ENCODE measurements at regions not wholly inside any gene's neighbourhood (a gene's known extent, or its start where the extent isn't known, plus 50 kb on each side); places are given as distances from the start of the nearest gene placed in this dataset.

DNA sequence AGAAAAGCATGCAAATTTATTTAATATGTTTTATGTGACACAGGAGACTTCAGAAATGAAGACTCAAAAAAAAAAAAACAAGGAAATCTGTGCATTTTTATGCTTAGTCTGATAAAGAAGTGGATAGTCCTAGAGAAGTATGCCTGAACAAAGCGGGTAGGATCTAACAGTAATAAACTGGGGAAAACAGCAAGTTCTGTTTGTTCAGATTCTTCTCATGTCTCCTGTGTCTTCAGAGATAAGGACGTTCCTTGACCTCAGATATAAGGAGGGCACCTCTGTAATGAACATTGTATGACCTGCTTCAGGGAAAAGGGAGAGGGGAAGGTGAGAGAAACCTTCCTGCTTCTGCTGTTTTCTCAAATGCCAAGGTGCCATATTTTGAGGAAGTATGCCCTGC lies 67.7 kb upstream of the TNFSF18 start:
- Histone ChIP-seq H3K4me2 (ENCODE audit: low read length) (no peak overlapping the region), H3K27ac (ENCODE audit: low read depth, low read length) (no peak overlapping the region), H2BK15ac (replicated peaks; ENCODE audit: low read depth) (no peak overlapping the region), H2AK5ac (ENCODE audit: low read length) (no peak overlapping the region), H4K8ac (ENCODE audit: low read depth, low read length) (no peak overlapping the region), H4K5ac (ENCODE audit: low read length) (no peak overlapping the region), H2BK120ac (ENCODE audit: low read depth, low read length) (no peak overlapping the region), H3K23ac (ENCODE audit: low read length) (no peak overlapping the region), H3K4me1 (ENCODE audit: control insufficient read depth, low read depth, low read length) (peaks cover 4% of the 10 kb centered on the region), H3K4ac (ENCODE audit: low read depth, low read length) (no peak overlapping the region), H3K9ac (ENCODE audit: low read length) (no peak overlapping the region), H3K36me3 (ENCODE audit: control insufficient read depth, insufficient read depth, low read length) (no peaks in the 10 kb centered on the region), H3K56ac (ENCODE audit: low read length) (no peak overlapping the region), H3K4me3 (ENCODE audit: low read length) (no peak overlapping the region), H3K79me2 (ENCODE audit: control insufficient read depth, insufficient read depth, low read length) (no peaks in the 10 kb centered on the region), H2BK5ac (ENCODE audit: low read length) (no peak overlapping the region), H3K27me3 (ENCODE audit: insufficient read depth, low read length, poor library complexity) (no peaks in the 10 kb centered on the region), H3K18ac (ENCODE audit: low read length) (no peak overlapping the region), H3K79me1 (ENCODE audit: low read length) (no peaks in the 10 kb centered on the region)
- no peak for DNase-seq
- WGBS (ENCODE audit: extremely low coverage, insufficient coverage, low lambda C conversion rate), result no CpG with 5 or more reads among the region's 2 CpGs

DNA sequence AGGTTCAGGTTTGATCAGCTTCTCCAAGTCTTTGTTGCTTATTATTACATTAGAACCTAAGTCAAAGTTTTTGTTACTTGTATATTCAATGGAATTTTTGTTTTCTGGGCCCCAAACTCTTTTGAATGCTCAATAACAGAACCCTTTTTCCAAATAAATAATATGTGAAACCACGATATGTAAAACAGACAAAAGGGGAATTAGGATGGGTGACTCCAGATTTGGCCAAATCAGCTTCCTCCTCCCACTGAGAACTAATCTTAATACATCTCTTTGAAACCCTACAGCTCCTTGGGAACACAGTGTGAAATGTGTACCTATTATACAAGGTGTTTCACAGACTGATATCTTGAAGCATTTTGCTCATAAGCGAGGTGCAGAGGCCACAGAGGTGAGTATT lies 67.0 kb upstream of the TNFSF18 start:
- Histone ChIP-seq H3K27me3 (ENCODE audit: insufficient read depth, low read length, poor library complexity) (no peaks in the 10 kb centered on the region), H4K8ac (ENCODE audit: low read depth, low read length) (no peak overlapping the region), H3K27ac (ENCODE audit: low read depth, low read length) (no peak overlapping the region), H3K79me1 (ENCODE audit: low read length) (no peaks in the 10 kb centered on the region), H3K36me3 (ENCODE audit: control insufficient read depth, insufficient read depth, low read length) (no peaks in the 10 kb centered on the region), H2BK15ac (replicated peaks; ENCODE audit: low read depth) (no peak overlapping the region), H3K4ac (ENCODE audit: low read depth, low read length) (no peak overlapping the region), H3K79me2 (ENCODE audit: control insufficient read depth, insufficient read depth, low read length) (no peaks in the 10 kb centered on the region), H2AK5ac (ENCODE audit: low read length) (no peak overlapping the region), H3K4me2 (ENCODE audit: low read length) (no peak overlapping the region), H3K4me1 (ENCODE audit: control insufficient read depth, low read depth, low read length) (no peaks in the 10 kb centered on the region), H3K18ac (ENCODE audit: low read length) (no peak overlapping the region), H3K9ac (ENCODE audit: low read length) (no peak overlapping the region), H4K5ac (ENCODE audit: low read length) (no peak overlapping the region), H3K4me3 (ENCODE audit: low read length) (no peak overlapping the region), H2BK5ac (ENCODE audit: low read length) (no peak overlapping the region), H2BK120ac (ENCODE audit: low read depth, low read length) (no peak overlapping the region), H3K23ac (ENCODE audit: low read length) (no peak overlapping the region), H3K56ac (ENCODE audit: low read length) (no peak overlapping the region)
- no CpG with 5 or more reads among the region's 2 CpGs for WGBS (ENCODE audit: extremely low coverage, insufficient coverage, low lambda C conversion rate)
- DNase-seq, result no peak

DNA sequence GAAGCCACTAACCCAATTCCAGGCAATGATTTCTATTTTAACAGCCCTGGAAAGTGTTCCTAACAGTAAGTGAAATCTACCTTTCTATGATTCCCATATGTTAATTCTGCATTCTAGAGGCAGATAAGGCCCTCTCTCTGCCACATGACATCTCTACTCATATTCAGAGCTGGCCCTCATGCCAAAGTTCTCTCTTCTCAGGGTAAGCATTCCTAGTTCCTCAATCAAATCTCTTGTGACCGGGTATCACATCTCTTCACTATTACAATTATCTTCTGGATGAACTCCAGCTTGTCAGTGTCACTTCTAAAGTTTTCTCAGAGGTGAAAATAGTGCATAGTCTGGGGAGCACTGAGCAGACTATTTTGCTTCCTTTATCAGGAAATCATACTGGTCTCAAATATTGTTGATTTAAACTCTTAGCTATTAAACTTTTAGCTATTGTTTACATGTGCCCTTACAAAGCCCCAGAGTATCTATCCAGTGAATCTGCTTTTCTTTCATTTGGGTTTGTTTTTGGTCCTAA lies 66.4 kb upstream of the TNFSF18 start:
- H3K27ac ChIP-seq (ENCODE audit: low read depth, low read length), result no peak overlapping the region
- no peak overlapping the region for H2AK5ac ChIP-seq (ENCODE audit: low read length)
- H3K27me3 ChIP-seq (ENCODE audit: insufficient read depth, low read length, poor library complexity), result no peaks in the 10 kb centered on the region
- H3K36me3 ChIP-seq (ENCODE audit: control insufficient read depth, insufficient read depth, low read length), result no peaks in the 10 kb centered on the region
- no peak overlapping the region for H4K5ac ChIP-seq (ENCODE audit: low read length)
- no peak overlapping the region for H3K4me3 ChIP-seq (ENCODE audit: low read length)
- H3K9ac ChIP-seq (ENCODE audit: low read length), result no peak overlapping the region
- no peak overlapping the region for H3K4ac ChIP-seq (ENCODE audit: low read depth, low read length)
- H3K18ac ChIP-seq (ENCODE audit: low read length), result no peak overlapping the region
- no peak overlapping the region for H2BK120ac ChIP-seq (ENCODE audit: low read depth, low read length)
- no peak overlapping the region for H4K8ac ChIP-seq (ENCODE audit: low read depth, low read length)
- no peak overlapping the region for H3K4me2 ChIP-seq (ENCODE audit: low read length)
- H3K79me2 ChIP-seq (ENCODE audit: control insufficient read depth, insufficient read depth, low read length), result no peaks in the 10 kb centered on the region
- no peaks in the 10 kb centered on the region for H3K79me1 ChIP-seq (ENCODE audit: low read length)
- WGBS (ENCODE audit: extremely low coverage, insufficient coverage, low lambda C conversion rate), result no CpG with 5 or more reads among the region's 1 CpG
- no peak overlapping the region for H3K56ac ChIP-seq (ENCODE audit: low read length)
- H3K23ac ChIP-seq (ENCODE audit: low read length), result no peak overlapping the region
- no peaks in the 10 kb centered on the region for H3K4me1 ChIP-seq (ENCODE audit: control insufficient read depth, low read depth, low read length)
- H2BK15ac ChIP-seq (replicated peaks; ENCODE audit: low read depth), result no peak overlapping the region
- H2BK5ac ChIP-seq (ENCODE audit: low read length), result no peak overlapping the region
- DNase-seq, result no peak

DNA sequence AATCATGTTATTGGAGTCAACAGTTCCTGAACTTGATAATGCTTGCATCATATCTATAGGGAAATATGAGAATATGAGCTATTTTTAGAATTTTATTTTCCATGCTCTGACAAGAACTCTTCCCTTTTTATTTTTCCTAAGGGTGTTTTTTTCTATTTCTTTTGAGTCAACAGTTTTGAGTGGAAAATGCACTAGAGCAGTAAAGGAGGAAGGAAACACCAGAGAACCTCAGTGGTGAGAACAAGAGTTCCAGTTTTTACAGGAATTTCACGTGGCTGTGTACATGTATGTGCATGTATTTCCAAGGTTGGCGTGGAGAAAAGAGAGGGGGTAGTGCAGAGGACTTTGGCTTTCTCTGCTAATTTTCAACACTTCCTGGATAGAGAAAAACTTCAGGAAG lies 63.6 kb upstream of the TNFSF18 start:
- Histone ChIP-seq H2BK15ac (replicated peaks; ENCODE audit: low read depth) (no peak overlapping the region), H3K23ac (ENCODE audit: low read length) (no peak overlapping the region), H3K4me1 (ENCODE audit: control insufficient read depth, low read depth, low read length) (no peaks in the 10 kb centered on the region), H3K27me3 (ENCODE audit: insufficient read depth, low read length, poor library complexity) (no peaks in the 10 kb centered on the region), H2AK5ac (ENCODE audit: low read length) (no peak overlapping the region), H3K56ac (ENCODE audit: low read length) (no peak overlapping the region), H3K4ac (ENCODE audit: low read depth, low read length) (no peak overlapping the region), H4K8ac (ENCODE audit: low read depth, low read length) (no peak overlapping the region), H3K9ac (ENCODE audit: low read length) (no peak overlapping the region), H4K5ac (ENCODE audit: low read length) (no peak overlapping the region), H2BK5ac (ENCODE audit: low read length) (no peak overlapping the region), H3K79me1 (ENCODE audit: low read length) (no peaks in the 10 kb centered on the region), H3K4me2 (ENCODE audit: low read length) (no peak overlapping the region), H2BK120ac (ENCODE audit: low read depth, low read length) (no peak overlapping the region), H3K18ac (ENCODE audit: low read length) (no peak overlapping the region), H3K27ac (ENCODE audit: low read depth, low read length) (no peak overlapping the region), H3K79me2 (ENCODE audit: control insufficient read depth, insufficient read depth, low read length) (no peaks in the 10 kb centered on the region), H3K36me3 (ENCODE audit: control insufficient read depth, insufficient read depth, low read length) (no peaks in the 10 kb centered on the region), H3K4me3 (ENCODE audit: low read length) (no peak overlapping the region)
- DNase-seq, result no peak
- no CpG with 5 or more reads among the region's 2 CpGs for WGBS (ENCODE audit: extremely low coverage, insufficient coverage, low lambda C conversion rate)

DNA sequence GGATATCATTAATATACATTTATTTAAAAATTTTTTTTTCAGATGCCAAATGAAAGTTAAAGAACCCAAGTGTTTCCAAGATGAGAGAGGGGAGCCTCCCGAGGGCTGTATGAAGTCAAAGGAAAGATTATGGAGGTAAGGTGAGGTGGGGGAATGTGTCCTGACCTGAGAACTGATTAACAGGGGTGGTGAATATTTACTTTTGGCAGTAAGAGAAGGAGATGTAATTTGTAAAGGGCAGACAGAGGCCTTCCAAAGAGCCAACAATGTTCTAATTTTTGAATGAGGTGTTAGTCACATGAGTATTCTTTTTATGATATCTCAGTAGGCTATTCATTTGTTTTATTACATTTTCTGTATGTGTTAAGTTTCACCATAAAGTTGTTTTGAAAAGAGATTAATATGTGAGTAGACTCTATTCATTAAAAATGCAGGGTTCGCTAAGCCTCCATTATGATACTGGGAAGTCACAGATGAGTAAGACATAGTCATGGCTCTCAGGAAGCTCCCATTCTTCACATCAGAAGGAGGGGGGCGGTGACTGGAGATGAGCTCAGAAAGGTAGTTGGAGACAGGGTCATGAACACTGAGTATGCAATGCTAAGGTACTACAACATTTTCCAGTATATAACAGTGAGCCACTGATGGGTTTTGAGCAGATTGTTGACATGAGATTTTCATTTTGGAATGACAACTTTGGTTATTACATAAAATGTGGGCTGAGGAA lies 62.4 kb upstream of the TNFSF18 start:
- no peak overlapping the region for H4K8ac ChIP-seq (ENCODE audit: low read depth, low read length)
- no peak overlapping the region for H3K4me2 ChIP-seq (ENCODE audit: low read length)
- no peak overlapping the region for H3K4me3 ChIP-seq (ENCODE audit: low read length)
- H2AK5ac ChIP-seq (ENCODE audit: low read length), result no peak overlapping the region
- H3K56ac ChIP-seq (ENCODE audit: low read length), result no peak overlapping the region
- H2BK5ac ChIP-seq (ENCODE audit: low read length), result no peak overlapping the region
- no peaks in the 10 kb centered on the region for H3K79me2 ChIP-seq (ENCODE audit: control insufficient read depth, insufficient read depth, low read length)
- H2BK120ac ChIP-seq (ENCODE audit: low read depth, low read length), result no peak overlapping the region
- no peak overlapping the region for H4K5ac ChIP-seq (ENCODE audit: low read length)
- no peaks in the 10 kb centered on the region for H3K79me1 ChIP-seq (ENCODE audit: low read length)
- WGBS (ENCODE audit: extremely low coverage, insufficient coverage, low lambda C conversion rate), result no CpG with 5 or more reads among the region's 3 CpGs
- no peak overlapping the region for H3K18ac ChIP-seq (ENCODE audit: low read length)
- no peak overlapping the region for H3K4ac ChIP-seq (ENCODE audit: low read depth, low read length)
- H3K23ac ChIP-seq (ENCODE audit: low read length), result no peak overlapping the region
- H3K4me1 ChIP-seq (ENCODE audit: control insufficient read depth, low read depth, low read length), result no peaks in the 10 kb centered on the region
- no peaks in the 10 kb centered on the region for H3K36me3 ChIP-seq (ENCODE audit: control insufficient read depth, insufficient read depth, low read length)
- H3K9ac ChIP-seq (ENCODE audit: low read length), result no peak overlapping the region
- no peak overlapping the region for H2BK15ac ChIP-seq (replicated peaks; ENCODE audit: low read depth)
- no peak overlapping the region for H3K27ac ChIP-seq (ENCODE audit: low read depth, low read length)
- H3K27me3 ChIP-seq (ENCODE audit: insufficient read depth, low read length, poor library complexity), result no peaks in the 10 kb centered on the region
- DNase-seq, result no peak

DNA sequence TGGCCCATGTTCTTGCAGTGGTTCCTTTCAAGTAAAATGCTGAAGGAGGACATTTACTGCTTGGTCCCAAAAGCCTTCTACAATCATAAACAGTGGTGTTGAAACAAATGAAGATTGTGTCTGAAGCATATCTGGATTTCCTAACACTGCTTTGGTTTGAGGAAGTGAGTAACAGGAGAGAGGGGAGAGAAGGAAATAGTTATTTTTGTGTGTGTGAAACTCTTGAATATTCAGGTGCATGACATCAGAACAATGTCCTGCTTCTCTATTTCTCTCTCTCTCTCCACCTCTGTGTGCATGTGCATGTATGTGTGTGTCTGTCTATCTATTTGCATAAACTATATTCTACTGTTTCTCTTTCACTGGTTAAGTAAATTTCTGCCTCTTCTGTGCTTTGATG lies 61.4 kb upstream of the TNFSF18 start:
- Histone ChIP-seq H3K18ac (ENCODE audit: low read length) (no peak overlapping the region), H3K36me3 (ENCODE audit: control insufficient read depth, insufficient read depth, low read length) (no peaks in the 10 kb centered on the region), H4K8ac (ENCODE audit: low read depth, low read length) (no peak overlapping the region), H3K4me3 (ENCODE audit: low read length) (no peak overlapping the region), H3K79me1 (ENCODE audit: low read length) (no peaks in the 10 kb centered on the region), H3K4me1 (ENCODE audit: control insufficient read depth, low read depth, low read length) (no peaks in the 10 kb centered on the region), H3K4me2 (ENCODE audit: low read length) (no peak overlapping the region), H2BK15ac (replicated peaks; ENCODE audit: low read depth) (no peak overlapping the region), H2BK5ac (ENCODE audit: low read length) (no peak overlapping the region), H3K27me3 (ENCODE audit: insufficient read depth, low read length, poor library complexity) (no peaks in the 10 kb centered on the region), H4K5ac (ENCODE audit: low read length) (no peak overlapping the region), H3K23ac (ENCODE audit: low read length) (no peak overlapping the region), H3K27ac (ENCODE audit: low read depth, low read length) (no peak overlapping the region), H3K56ac (ENCODE audit: low read length) (no peak overlapping the region), H3K79me2 (ENCODE audit: control insufficient read depth, insufficient read depth, low read length) (no peaks in the 10 kb centered on the region), H3K4ac (ENCODE audit: low read depth, low read length) (no peak overlapping the region), H2BK120ac (ENCODE audit: low read depth, low read length) (no peak overlapping the region), H3K9ac (ENCODE audit: low read length) (no peak overlapping the region), H2AK5ac (ENCODE audit: low read length) (no peak overlapping the region)
- DNase-seq, result no peak
